Bronchial epithelial cell (primary cell): ENCODE measurements at regions not wholly inside any gene's neighbourhood (a gene's known extent, or its start where the extent isn't known, plus 50 kb on each side); places are given as distances from the start of the nearest gene placed in this dataset.

Experiments
- DNase-seq: peaks from one replicate; pipeline ENCODE4 v3.0.0-alpha.2; 2010; ENCODE audit warnings: low read depth
- FAIRE-seq: peaks from 2 replicates; lab custom pipeline; 2011; peaks lifted over from hg19 to GRCh38; lab: Jason Lieb, UNC
- H3K27me3 ChIP-seq: 2 replicates; pipeline ENCODE4 v1.5.1; 2011; ENCODE audit warnings: low read length; ENCODE audit not compliant: control insufficient read depth, insufficient read depth
- H3K36me3 ChIP-seq: 2 replicates; pipeline ENCODE4 v1.5.1; 2011; ENCODE audit warnings: low read length; ENCODE audit not compliant: control insufficient read depth, insufficient read depth
- H3K4me3 ChIP-seq: 2 replicates; pipeline ENCODE4 v1.5.1; 2011; ENCODE audit warnings: mild to moderate bottlenecking, low read depth, low read length, control low read depth
- CTCF ChIP-seq: IDR thresholded peaks from 2 replicates; pipeline ENCODE4 v1.5.1; 2011; ENCODE audit warnings: mild to moderate bottlenecking, moderate library complexity, low read length, control low read depth, inconsistent platforms; ENCODE audit not compliant: insufficient read depth, severe bottlenecking

- Histone ChIP-seq H3K4me3 (no peak overlapping the region), H3K27me3 (no peaks in the 10 kb centered on the region), H3K36me3 (no peaks in the 10 kb centered on the region)
- no peak for TF ChIP-seq CTCF
- FAIRE-seq: no peak
- DNase-seq: no peak
Measured at GRCh38 chr9:14500705-14501104, 186.8 kb upstream of the NFIB start.

GRCh38 chr9:14499976-14500375 is 186.0 kb upstream of the NFIB start:
- FAIRE-seq (no peak), DNase-seq (no peak)
- H3K36me3 ChIP-seq: no peaks in the 10 kb centered on the region
- no peak overlapping the region for H3K4me3 ChIP-seq
- H3K27me3 ChIP-seq: no peaks in the 10 kb centered on the region
- no peak for TF ChIP-seq CTCF

GRCh38 chr9:14498824-14499223 is 184.9 kb upstream of the NFIB start:
- peak; percentile 13 for FAIRE-seq
- H3K36me3 ChIP-seq: no peaks in the 10 kb centered on the region
- TF ChIP-seq CTCF: no peak
- no peaks in the 10 kb centered on the region for H3K27me3 ChIP-seq
- no peak for DNase-seq
- no peak overlapping the region for H3K4me3 ChIP-seq

GRCh38 chr9:14497476-14497875 is 183.5 kb upstream of the NFIB start:
- TF ChIP-seq CTCF: no peak
- DNase-seq (no peak), FAIRE-seq (no peak)
- Histone ChIP-seq H3K27me3 (no peaks in the 10 kb centered on the region), H3K36me3 (no peaks in the 10 kb centered on the region), H3K4me3 (no peak overlapping the region)

GRCh38 chr9:14488421-14489190 is 174.7 kb upstream of the NFIB start:
- H3K27me3 ChIP-seq: no peaks in the 10 kb centered on the region
- no peak overlapping the region for H3K4me3 ChIP-seq
- no peak for TF ChIP-seq CTCF
- H3K36me3 ChIP-seq: no peaks in the 10 kb centered on the region
- no peak for DNase-seq
- no peak for FAIRE-seq

GRCh38 chr9:14487547-14488185 is 173.7 kb upstream of the NFIB start:
- no peak for DNase-seq
- no peak overlapping the region for H3K4me3 ChIP-seq
- no peak for FAIRE-seq
- no peak for TF ChIP-seq CTCF
- H3K27me3 ChIP-seq: no peaks in the 10 kb centered on the region
- H3K36me3 ChIP-seq: no peaks in the 10 kb centered on the region
